T-helper 2 cell treated with Interferon-gamma antibody and Interleukin-4, amounts not matched to agents 100 ng/mL and 5 ng/mL, for 36 hours (primary cell): ENCODE measurements at regions not wholly inside any gene's neighbourhood (a gene's known extent, or its start where the extent isn't known, plus 50 kb on each side); places are given as distances from the start of the nearest gene placed in this dataset.
"Not testable (repeated sequence)": the region's sequence is repeated elsewhere in the genome, so short reads cannot be mapped to it uniquely, and the experiment has no call there.

Source experiments
- intact Hi-C: fragments of 100-400 bp; cut with micrococcal nuclease; formaldehyde crosslinking; loops from one replicate; pipeline ENCODE4 v1.15.1; 2023

GRCh38 chr7:98771941-98772603 lies 97.7 kb downstream of the TMEM130 start:
- intact Hi-C loops = no loop called here

DNA sequence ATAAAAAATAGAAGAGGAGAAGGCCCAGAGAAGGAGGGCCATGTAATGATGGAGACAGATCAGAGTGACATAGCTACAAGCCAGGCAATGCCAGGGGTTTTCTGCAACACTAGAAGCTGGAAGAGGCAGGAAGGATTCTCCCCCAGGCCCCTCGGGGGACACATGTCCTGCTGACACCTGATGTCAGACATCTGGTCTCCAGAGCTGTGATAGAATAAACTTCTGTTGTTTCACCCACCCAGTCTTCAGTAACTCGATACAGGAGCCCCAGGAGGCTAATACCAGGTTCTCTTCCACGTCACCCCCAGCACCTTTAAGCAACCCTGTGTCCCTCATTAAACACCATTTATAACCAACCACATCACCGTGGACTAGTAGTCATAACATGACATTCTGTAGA lies 94.9 kb downstream of the TMEM130 start:
- intact Hi-C loops = no loop called here

- intact Hi-C loops = no loop called here
These were observed 92.8 kb downstream of the TMEM130 start for GRCh38 chr7:98777051-98777450.

GRCh38 chr7:98778421-98778820 lies 91.4 kb downstream of the TMEM130 start:
- intact Hi-C loops = no loop called here

- intact Hi-C loops = no loop called here
These were observed 89.8 kb downstream of the TMEM130 start for GRCh38 chr7:98779800-98780587.

DNA sequence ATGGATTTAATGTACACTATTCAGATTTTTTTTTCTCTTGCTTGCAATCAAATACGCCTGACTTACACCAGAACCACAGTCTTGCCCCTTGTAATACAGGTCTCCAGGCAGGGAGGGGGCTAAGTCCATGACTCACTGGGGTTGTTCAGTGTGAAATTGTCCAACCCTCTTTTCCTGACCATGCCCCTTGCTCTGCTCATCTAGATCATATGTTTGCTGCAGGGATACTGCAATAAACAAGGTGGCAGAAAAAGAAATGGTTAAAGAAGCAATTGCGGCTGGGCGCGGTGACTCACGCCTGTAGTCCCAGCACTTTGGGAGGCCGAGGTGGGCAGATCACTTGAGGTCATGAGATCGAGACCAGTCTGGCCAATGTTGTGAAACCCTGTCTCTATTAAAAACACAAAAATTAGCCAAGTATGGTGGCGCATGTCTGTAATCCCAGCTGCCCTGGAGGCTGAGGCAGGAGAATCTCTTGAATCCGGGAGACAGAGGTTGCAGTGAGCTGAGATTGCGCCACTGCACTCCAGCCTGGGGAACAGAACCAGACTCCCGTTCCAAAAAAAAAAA lies 85.5 kb downstream of the TMEM130 start:
- intact Hi-C loops = no loop called here

GRCh38 chr7:98785929-98786571 lies 83.8 kb downstream of the TMEM130 start:
- intact Hi-C loops = no loop called here

DNA sequence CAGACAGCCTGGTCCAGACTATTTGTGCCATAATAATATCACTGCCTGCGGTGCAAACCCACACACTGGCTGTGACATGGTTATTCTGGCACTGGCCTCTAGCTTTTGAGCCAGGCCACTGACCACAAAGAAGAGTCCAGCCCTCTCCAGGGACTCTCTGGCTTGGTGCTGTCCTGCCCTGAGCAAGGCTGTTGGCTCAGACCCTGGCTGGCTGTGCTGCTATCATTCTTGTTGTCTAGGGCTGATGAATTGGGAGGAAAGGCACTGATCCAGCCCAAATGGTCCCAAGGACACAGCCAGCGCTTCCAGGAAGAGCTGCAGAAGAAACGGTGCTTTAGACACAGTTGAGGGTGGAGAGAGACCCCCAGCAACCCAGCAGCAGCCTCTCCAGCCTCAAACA lies 80.8 kb downstream of the TMEM130 start:
- intact Hi-C loops = no loop called here

DNA sequence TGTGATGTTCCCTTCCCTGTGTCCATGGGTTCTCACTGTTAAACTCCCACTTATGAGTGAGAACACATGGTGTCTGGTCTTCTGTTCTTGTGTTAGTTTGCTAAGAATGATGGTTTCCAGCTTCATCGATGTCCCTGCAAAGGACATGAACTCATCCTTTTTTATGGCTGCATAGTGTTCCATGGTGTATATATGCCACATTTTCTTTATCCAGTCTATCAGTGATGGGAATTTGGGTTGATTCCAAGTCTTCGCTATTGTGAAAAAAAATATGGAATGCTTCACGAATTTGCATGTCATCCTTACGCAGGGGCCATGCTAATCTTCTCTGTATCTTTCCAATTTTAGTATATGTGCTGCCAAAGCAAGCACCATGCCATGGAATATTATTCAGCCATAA lies 75.4 kb downstream of the TMEM130 start:
- intact Hi-C loops = not testable (repeated sequence)

GRCh38 chr7:98795741-98796493 lies 73.9 kb downstream of the TMEM130 start:
- intact Hi-C loops = no loop called here
